ENCODE measurements at regions not wholly inside any gene's neighbourhood (a gene's known extent, or its start where the extent isn't known, plus 50 kb on each side); places are given as distances from the start of the nearest gene placed in this dataset.

- TF ChIP-seq POLR2A (IDR thresholded peaks at IDR 0.05; ENCODE audit: extremely low read depth, insufficient read length), result no peak
- no peak for TF ChIP-seq CTCF (IDR thresholded peaks at IDR 0.05; ENCODE audit: low read depth, low read length)
- no peak for TF ChIP-seq MYC (IDR thresholded peaks at IDR 0.05; ENCODE audit: low read depth, low read length)
- no peak for TF ChIP-seq MAX (IDR thresholded peaks at IDR 0.05; ENCODE audit: low read depth, low read length)
Observed at GRCh38 chr17:14717859-14718258, 417.0 kb downstream of the HS3ST3B1 start.

Data from NB4 (cell line).